Liver (tissue), 3 donors: ENCODE measurements at regions not wholly inside any gene's neighbourhood (a gene's known extent, or its start where the extent isn't known, plus 50 kb on each side); places are given as distances from the start of the nearest gene placed in this dataset.

Experiments used
- CTCF ChIP-seq: fragments of 150-350 bp; IDR thresholded peaks from 2 replicates; pipeline ENCODE4 v1.5.1; 2017; ENCODE audit warnings: improper control_type of control experiment, low read depth, low read length; ENCODE audit not compliant: missing input control
- GABPA ChIP-seq, 2 donors: IDR thresholded peaks in 1 of 2; conservative IDR thresholded peaks in 1 of 2; 2 replicates each; pipeline ENCODE4 v1.6.1; 2016; ENCODE audit warnings: antibody characterized with exemption in 2 of 2, mild to moderate bottlenecking in 1 of 2, moderate library complexity in 1 of 2
- YY1 ChIP-seq: IDR thresholded peaks from 2 replicates; pipeline ENCODE4 v1.6.1; 2016; ENCODE audit warnings: antibody characterized with exemption, mild to moderate bottlenecking
- donor health status: healthy.
- donor health status: healthy.

- no peak for TF ChIP-seq CTCF
- no peak for TF ChIP-seq GABPA (IDR thresholded peaks at IDR 0.05 in 1 of 2, conservative IDR thresholded peaks at IDR 0.05 in 1 of 2)
- TF ChIP-seq YY1 = no peak
Observed at GRCh38 chr5:2851895-2852294, 100.4 kb upstream of the IRX2 start.
